IPS-NIHi11 (cell line): ENCODE measurements at regions not wholly inside any gene's neighbourhood (a gene's known extent, or its start where the extent isn't known, plus 50 kb on each side); places are given as distances from the start of the nearest gene placed in this dataset.
"Not testable (repeated sequence)": the region's sequence is repeated elsewhere in the genome, so short reads cannot be mapped to it uniquely, and the experiment has no call there.

Experiments used
- DNase-seq: peaks from one replicate; pipeline ENCODE4 v3.0.0; 2012; ENCODE audit warnings: mixed read lengths, low spot score

DNA sequence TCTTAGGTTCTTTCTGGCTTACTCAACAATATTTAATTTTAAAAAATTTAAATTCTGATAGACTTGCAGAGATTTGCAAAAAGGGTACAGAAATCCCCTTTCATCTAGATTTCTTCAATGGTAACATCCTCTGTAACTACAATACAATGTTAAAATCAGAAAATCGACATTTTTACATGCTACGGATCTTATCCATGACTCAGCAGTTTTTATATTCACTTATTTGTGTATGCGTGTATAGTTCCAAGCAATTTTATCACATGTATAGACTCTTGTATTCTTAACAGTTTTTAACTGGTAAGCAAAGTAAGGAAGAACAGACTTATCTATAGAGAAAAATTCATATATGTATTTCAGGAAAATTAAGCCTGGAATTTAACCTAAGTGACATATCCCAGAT is 256.1 kb upstream of the MEX3C start:
- no peak for DNase-seq

DNA sequence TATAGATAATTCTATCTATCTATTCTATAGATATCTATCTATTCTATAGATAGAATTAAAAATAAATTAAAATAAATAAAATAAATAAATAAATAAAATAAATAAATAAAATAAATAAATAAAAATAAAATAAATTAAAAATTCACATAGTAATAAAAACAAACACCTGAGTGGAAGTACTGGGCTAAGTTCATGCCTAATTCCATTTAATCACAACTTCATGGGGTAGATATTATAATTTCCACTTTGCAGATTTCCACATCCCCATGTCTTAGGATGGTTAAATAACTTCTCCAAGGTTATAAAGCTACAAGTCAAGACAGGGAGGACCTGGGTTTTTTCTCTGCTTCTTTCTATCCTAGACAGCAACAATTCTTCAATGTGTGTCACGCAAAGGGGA is 261.4 kb upstream of the MEX3C start:
- DNase-seq: no peak

DNA sequence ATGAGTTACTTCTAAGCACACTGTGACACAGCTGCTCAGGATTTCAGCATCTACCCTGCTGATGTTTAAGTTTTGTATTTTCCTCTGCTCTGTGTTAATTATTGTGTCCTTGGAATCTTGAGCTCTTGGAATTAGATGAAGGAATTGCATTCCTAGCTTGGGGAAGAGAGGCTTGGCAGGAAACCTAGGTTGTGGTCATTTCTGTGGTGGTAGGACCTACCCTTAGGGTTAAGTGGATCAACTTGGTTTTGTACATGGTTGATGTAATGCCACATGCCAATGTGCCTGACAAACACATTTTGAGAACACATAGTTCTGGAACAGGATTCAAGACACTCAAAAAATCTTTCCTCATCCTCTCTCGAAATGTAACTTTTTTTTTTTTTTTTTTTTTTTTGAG is 264.5 kb upstream of the MEX3C start:
- no peak for DNase-seq

DNA sequence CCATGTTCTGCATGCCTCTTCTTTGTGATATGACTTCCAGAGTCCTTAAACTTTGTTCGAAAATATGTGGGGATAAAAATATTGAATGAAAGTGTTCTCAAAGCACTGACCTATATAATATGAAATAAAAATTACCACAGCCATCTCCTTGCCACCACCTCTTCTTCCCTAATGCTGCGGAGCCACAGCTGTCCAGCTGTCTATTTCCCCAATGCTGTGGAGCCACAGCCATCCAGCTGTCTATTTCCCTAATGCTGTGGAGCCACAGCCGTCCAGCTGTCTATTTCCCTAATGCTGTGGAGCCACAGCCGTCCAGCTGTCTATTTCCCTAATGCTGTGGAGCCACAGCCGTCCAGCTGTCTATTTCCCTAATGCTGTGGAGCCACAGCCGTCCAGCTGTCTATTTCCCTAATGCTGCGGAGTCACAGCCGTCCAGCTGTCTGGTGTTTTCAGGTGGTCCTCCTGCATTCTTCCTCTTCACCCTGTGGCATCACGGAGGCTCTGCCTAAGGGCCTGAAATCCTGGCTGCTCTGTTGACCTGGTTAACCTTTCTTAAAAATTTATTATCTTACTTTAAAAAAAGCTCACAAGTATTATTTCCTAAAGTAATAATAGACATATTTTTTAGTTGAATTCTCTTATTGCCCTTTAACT is 266.1 kb upstream of the MEX3C start:
- DNase-seq: no peak

DNA sequence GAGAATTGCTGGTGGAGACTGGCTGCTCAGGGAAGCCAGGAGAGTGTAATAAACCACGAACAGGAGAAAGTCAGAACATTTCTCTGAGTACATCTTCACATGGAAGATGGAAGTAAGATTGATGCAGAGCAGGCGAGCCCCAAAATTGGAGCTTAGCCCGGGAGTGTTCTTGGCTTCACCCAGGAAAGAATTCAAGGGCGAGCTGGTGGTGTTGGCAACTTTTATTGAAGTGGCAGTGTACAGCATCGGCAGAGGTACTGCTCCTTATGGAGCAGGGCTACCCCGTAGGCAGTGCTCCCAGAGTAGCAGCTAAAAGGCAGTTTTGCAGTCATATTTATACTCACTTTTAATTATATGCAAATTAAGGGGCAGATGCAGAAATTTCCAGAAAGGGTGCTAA is 281.4 kb upstream of the MEX3C start:
- DNase-seq: no peak

DNA sequence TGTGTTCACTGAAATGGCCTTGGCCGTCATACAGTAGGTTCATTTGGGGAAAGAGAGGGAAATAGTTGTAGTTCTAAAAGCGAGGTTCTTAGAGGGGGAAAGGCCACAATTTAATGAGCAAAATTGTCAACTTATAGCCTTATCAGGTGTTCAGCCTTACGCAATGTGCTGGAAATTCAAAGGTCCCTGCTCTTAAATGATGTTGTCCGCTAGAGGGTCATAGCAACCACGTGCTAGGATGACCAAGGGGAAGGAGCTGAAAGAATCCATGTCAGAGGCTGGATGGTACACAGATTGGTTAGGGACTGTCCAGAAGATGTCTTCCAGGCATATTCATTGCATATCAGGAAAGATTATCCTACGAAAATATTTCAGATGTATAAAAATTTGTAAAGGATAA is 282.3 kb upstream of the MEX3C start:
- DNase-seq: no peak

DNA sequence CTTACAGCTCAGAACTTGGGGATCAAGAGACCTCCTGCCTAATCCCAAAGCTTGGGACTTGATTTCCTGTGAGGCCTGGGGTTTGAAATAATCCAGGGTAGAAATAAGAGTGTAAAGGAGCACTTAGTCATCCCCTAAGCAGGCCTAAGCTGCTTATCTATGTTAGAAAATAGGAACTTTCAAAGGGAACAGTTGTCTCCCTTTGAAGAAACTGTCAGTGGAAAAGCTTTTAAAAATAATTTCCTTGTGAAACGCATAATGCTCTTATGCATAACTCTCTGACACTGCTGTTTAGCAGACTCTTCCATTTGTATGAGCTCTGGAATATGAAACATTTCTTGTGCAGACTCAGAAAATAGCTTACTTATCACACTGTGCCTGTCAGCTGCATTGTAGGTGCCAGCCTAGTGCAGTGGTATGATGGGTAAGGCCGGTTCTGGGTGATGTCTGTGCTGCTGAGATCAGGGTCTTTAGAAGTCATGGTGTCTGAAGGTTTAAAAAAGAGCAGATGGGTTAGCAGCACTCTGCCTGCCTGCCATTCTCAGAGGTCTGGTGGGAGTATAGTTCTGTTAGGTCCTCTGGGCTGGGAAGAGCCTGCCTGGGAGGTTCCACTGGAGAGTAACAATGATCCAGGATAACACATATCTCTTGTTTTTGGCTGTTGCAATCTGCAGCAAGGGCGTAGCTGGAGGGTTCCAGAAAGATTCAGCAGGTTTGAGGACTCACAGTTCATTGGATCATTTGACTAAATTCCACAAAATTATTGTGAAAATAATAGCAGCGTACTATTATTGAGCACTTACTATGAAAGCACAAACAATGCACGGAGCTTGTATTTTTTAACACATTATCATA is 283.2 kb upstream of the MEX3C start:
- no peak for DNase-seq

DNA sequence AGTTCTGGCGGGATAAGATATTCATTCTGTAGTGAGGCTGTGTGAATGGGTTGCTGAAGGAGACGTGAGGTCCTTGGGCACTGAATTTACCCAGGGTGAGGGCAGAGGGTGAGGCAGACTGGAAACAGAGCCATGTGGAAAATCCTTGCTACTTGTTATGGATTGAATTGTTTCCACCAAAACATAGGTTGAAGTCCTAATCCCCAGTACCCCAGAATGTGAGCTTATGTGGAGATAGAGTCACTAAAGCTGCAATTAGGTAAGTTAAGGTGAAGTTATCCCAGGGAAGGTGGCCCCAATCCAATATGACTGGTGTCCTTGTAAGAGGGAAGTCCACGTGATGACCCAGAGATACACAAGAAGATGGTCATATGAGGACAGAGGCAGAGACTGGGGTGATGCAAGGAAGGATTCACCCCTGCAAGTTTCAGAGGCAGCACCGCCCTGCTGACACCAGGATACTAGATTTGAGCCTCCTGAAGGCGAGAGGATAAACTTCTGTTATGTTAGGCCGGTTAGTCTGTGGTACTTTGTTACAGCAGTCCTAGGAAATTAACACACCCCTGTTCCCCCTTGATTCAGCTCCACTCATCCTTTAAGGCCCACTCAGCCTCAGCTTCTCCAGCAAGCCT is 289.4 kb upstream of the MEX3C start:
- no peak for DNase-seq

DNA sequence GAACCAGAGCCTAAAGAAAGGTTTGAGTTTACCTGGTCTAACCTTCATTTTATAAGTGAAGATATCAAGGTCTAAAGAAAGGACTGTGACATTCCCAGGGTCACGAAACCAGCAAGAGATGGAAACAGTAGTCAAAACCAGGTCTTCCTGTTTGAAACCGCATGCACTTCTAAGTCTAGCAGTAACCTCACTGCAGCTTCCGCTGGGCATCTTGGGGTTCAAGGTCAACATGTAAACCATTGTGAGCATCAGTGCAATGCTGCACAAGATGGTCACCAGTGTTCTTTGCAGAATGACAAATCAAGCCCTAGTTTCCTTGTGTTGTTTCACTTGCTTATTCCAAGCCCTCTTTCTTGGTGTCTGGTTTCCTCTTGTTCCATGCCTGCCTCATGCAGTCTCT is 292.9 kb upstream of the MEX3C start:
- DNase-seq: no peak

DNA sequence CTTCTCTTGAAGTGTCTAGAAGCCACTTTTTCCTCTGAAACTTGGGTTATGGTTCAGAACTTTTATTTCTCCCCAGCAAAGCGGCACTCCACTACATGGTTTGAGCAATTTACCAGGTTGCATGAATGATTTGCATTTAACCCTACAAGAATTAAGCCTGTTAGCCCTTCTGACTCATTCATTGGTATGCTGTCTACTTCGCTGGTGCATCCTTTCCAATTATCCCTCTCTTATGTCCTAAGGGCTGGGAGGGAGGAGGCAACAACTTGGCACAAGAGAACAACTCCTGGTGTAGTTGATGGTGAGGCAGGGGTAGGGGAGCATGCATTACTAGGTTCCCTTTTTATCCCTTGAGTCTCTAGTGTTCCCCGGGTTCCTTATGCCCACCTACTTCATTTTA is 293.4 kb upstream of the MEX3C start:
- no peak for DNase-seq

DNA sequence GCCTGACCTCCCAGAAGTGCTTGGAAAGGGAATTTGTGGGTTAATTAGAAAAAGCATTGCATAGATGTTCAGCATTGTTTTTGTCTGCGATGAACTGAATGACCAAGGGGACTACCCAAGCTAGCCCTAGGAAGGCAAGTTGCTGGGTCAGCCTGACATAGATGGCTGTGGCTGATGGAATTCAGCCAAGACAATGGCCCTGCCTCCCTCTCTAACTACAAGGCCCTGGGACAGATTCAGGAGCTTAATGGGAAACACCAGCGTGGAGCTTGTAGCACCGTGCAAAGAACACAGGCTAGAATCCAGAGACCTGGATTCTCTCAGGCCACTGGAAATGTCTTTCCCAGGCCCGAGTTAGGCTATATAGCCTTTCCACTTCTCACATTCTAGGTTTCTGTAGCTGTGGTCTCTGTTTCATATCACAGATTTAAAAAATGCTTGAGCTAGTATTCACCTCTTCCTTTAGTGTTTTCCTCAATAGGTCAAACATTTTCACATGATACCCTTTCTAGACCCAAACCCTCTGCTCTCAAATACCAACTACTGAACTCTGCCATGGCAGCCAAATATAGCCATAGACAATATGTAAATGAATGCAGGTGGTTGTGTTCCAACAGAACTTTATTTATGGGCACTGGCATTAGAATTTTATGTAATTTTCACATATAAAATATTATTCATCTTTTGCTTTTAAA is 294.3 kb upstream of the MEX3C start:
- no peak for DNase-seq

DNA sequence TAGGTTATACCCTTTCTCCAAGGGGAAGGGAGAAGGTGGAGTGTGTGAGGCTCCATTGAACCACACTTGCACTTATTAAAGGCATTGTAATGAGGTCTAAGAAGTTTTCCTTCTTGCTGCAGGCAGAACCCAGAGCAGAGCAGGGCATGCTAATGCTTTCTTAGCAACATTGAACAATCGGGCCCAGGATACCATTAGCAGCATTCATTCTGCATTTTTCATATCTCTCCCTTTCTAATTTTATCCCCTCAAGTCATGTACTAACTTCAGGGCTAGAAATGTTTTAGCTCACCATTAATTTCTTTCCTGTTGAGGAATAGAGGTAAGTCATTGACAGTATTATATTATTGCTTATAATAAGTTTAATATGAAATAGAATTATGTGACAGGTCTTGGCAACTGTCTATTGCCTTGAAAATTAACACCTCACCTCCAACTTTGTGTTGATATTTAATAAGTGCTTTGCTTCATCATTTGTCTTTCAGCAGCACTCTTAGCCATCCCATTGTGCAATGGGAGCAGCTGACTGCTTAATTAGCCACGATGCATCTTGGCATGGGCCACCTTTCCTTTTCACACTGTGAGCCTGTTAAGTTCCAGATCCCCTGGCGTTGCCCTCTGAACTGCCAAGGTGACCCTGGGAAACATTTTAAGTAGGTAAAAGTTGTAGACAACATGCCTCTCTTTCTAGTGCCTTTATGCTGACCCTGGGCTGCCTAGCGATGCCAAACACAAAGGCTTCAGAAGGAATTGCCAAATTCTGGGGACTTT is 300.8 kb upstream of the MEX3C start:
- DNase-seq: no peak

DNA sequence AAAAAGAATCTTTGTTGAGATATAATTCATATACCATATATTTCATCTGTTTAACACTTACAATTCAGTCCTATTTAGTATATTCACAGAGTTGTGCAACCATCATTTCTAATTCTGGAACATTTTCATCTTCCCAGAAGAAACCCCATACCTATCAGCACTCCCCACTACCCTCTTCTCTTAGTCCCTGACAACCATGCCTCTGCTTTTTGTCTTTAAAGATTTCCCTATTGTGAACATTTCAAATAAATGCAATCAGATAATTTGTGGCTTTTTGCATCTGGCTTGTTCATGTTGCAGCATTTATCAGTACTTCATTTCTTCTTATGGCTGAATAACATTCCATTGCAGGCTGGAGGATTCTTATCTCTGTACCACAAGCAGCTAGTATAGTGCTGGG is 305.9 kb upstream of the MEX3C start:
- DNase-seq: no peak

DNA sequence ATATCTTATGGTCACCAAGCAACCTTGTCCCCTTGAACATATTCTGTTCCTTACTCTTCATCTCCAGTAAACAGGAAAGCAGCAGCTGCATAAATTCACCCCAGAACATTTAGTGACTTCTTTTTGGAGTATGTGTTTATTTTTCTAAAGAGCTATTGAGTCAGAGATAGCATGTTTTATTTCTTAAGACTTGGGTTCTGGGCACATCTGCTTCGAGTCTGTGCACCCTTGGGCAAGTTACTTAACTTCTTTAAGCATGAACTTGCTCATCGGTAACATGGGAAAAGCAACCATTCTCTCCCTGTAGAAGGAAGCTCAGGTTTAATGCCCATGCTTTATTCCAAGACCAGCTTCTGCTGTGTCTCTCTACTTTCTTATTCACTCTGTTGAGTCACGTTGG is 309.3 kb upstream of the MEX3C start:
- DNase-seq: no peak

DNA sequence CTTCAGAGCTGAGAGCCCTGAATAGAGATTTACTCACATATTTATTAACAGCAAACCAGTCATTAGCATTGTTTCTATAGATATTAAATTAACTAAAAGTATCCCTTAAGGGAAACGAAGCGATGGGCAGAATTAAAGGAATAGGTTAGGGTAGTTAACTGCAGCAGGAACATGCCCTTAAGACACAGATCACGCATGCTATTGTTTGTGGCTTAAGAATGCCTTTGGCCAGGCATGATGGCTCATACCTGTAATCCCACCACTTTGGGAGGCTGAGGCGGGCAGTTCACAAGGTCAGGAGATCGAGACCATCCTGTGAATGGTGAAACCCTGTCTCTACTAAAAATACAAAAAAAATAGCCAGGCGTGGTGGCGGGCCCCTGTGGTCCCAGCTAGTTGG is 310.9 kb upstream of the MEX3C start:
- DNase-seq: not testable (repeated sequence)

DNA sequence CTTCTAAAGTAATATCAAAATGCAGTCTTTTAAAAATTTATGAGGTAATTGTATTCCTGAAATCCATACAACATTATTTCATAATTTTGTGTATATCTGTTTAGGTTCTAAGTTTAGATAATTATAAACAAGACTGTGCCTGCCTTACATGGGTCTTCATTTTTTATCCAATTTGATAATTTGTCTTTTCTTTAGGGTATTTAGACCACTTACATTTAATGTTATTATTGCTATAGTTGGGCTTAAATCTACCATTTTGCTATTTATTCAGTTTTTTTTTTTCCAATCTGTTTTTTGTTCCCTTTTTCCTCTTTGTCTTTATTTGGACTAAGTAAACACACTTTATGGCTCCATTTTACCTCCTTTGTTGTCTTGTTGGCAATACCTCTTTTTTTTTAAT is 312.5 kb upstream of the MEX3C start:
- no peak for DNase-seq

DNA sequence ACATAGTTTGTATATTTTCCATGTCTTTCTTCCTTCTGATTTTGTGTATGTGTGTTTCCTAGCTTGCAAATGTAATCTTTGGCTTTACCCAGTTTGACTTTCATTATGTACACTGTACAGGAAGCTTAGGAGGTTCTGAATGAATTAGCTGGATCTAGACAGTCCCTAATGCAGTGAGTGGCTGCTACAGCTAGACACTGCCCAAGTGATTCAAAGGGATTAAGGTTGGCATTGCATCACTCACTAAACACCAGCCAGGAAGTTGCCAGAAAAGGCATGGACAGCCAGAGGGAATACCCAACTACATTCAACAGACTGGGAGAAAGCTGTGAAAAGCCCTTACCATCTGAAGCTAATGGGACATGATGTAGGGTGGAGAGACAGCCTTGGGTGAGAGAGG is 316.0 kb upstream of the MEX3C start:
- no peak for DNase-seq

DNA sequence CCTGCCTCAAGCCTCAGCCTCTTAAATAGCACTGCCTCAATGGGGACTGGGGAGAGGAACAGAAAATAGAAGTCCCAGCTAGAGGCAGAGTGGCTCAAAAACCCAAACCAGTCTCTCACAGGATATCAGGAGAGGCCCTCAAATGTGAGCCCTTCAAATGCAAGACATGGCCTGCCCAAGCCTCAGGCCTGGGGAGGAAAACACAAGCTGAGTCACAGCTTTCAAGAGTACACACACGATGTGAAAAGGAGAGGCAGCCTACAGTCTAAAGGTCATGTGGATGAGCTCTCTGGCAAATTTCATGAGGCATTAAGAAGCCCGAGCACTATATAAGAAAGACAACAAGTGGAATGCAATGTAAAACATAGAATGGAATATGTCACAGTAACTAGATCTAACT is 316.6 kb upstream of the MEX3C start:
- DNase-seq: no peak

DNA sequence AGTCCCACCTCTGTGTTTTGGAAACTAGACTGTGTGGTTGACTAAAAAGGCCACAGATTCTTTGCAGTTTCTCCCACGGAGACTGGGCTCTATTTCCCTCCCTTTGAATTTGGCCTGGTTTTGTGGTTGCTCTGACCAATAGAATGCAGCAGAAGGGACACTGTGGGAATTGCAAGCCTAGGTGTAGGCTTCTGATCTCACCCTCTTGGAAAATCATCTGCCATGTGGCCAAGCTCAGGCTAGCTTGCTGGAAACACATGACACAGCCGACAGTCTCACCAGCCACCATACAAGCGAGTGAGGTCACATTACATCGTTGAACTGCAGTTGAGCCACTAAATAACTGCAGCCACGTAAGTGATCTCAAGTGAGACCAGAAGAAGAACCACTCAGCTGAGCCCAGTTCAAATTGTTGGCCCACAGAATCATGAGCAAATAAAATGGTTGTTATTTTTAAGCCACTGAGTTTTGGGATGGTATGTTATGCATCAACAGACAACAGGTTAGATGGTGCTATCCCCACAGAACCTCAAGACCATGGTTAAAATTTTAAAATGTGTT is 319.1 kb upstream of the MEX3C start:
- DNase-seq: no peak

DNA sequence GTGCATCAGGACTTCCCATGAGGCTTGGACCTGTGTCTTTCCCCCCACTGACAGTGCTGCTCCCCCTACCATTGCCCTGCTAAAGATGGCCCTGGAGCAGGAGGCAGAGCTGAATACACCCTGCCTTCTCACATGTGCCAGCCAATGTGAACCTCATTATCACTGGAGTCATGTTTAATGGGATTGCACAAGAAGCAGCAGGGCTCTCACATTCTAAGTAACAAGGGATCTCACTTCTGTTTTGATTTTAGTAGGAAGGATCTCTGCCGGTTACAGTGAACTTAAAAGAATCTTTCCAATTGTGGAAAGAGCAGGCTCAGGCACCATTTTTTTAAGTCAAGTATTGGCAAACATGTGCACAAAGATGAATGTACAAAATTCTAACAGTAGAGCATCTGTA is 322.1 kb upstream of the MEX3C start:
- DNase-seq: no peak

DNA sequence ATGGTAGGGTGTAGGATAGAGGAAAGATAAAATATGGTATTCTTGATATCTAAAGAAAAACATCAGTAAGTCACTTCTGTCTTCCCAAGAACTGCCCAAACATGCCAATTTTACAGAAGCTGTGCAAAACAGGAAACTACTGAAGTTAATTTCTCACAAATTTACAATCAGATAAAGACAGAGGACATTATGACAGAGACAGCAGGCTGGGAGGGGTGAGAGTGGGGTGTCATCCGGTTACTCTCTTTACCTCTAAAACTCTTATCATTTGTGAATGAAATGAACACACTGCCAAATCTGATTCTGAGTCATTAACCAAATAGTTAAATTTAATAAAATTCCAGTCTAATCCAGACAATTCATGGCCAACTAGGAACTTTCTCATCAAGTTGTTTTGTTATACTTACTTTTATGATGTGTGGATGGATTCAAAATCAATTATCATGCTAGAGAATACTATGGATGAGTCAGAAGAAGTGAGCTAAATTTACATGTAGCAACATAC is 323.2 kb upstream of the MEX3C start:
- DNase-seq: no peak
